ENCODE measurements at regions not wholly inside any gene's neighbourhood (a gene's known extent, or its start where the extent isn't known, plus 50 kb on each side); places are given as distances from the start of the nearest gene placed in this dataset.
A peak's percentile ranks its signal among the peaks of the same experiment; 100 is the strongest.

DNA sequence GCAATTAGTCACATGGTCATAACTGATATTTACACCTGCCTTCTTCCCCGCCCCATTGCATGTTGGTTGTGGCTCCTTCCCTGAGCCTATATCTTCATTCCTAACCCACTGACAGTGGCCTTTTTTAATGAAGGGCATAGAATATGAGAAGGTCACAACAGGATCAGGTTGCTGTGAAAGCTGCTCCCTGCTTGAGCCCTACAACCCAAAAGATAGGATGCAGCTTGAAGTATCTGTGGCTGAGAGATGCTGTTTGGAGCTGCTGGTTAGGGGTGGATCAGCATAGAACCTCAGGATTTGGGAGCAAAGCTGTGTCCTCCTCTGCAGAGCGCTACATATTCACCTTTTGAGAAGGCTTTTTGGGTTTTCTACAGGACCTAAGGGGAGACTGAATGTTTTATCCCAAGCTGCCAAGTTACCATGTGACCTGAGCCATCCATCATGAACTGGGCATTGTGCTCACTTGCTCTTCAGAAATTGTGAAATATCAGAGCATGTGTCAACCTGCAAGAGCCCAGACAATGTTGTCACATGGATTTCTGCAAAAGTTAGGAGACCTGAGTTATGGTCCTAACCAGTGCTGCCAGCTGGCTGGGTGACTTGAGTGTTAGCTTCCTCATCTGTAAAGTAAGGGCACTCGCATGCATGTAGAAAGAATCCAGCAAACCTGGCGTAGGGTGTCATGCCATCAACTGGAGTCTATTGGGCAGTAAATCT lies 49.8 kb upstream of the ARL8B start:
- Histone ChIP-seq H3K4me1 (peaks cover 17% of the 10 kb centered on the region), H3K36me3 (ENCODE audit: insufficient read depth in 1 of 2, low read depth in 1 of 2) (no peaks in the 10 kb centered on the region), H3K27ac (peak overlapping the region; percentile 63), H3K9me3 (no peaks in the 10 kb centered on the region), H3K4me3 (no peak overlapping the region), H3K27me3 (ENCODE audit: insufficient read depth in 3 of 3, low read length in 2 of 3) (no peaks in the 10 kb centered on the region)
- WGBS, 3 donors, result 50 to 52% (median 52%) methylated on average over 4 of the region's 4 CpGs
- DNase-seq (peak; percentile 66 to 84), ATAC-seq (peak; percentile 92 to 96 (median 94))
- TF ChIP-seq, protein P1, sequence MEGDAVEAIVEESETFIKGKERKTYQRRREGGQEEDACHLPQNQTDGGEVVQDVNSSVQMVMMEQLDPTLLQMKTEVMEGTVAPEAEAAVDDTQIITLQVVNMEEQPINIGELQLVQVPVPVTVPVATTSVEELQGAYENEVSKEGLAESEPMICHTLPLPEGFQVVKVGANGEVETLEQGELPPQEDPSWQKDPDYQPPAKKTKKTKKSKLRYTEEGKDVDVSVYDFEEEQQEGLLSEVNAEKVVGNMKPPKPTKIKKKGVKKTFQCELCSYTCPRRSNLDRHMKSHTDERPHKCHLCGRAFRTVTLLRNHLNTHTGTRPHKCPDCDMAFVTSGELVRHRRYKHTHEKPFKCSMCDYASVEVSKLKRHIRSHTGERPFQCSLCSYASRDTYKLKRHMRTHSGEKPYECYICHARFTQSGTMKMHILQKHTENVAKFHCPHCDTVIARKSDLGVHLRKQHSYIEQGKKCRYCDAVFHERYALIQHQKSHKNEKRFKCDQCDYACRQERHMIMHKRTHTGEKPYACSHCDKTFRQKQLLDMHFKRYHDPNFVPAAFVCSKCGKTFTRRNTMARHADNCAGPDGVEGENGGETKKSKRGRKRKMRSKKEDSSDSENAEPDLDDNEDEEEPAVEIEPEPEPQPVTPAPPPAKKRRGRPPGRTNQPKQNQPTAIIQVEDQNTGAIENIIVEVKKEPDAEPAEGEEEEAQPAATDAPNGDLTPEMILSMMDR (IDR thresholded peaks at IDR 0.05), result no peak
- intact Hi-C loops (cut with DNase I), result no loop called here
